Esophagus muscularis mucosa (tissue), 4 donors: ENCODE measurements at regions not wholly inside any gene's neighbourhood (a gene's known extent, or its start where the extent isn't known, plus 50 kb on each side); places are given as distances from the start of the nearest gene placed in this dataset.

Experiments used
- DNase-seq: peaks from one replicate; pipeline ENCODE4 v3.0.0-alpha.2; 2017; ENCODE audit errors: extremely low spot score
- H3K27ac ChIP-seq, 4 donors: fragments of 200-600 bp; sonication (generic); replicated peaks in 1 of 4; 1 replicate in 3 of 4; 2 replicates in 1 of 4; pipeline ENCODE4 v1.5.1; 2016 to 2019; ENCODE audit warnings: mild to moderate bottlenecking in 1 of 4
- H3K27me3 ChIP-seq, 4 donors: fragments of 200-600 bp; sonication (generic); one replicate each; pipeline versions ENCODE4 v1.5.1 to v1.6.0; 2016 to 2019
- H3K36me3 ChIP-seq, 4 donors: fragments of 200-600 bp; sonication (generic); one replicate each; pipeline ENCODE4 v1.5.1; 2016 to 2019
- H3K4me1 ChIP-seq, 4 donors: fragments of 200-600 bp; sonication (generic); one replicate each; pipeline ENCODE4 v1.5.1; 2016 to 2019
- H3K4me3 ChIP-seq, 4 donors: fragments of 200-600 bp; sonication (generic); 1 replicate in 2 of 4; 2 replicates in 2 of 4; pipeline ENCODE4 v1.5.1; 2016 to 2019; ENCODE audit warnings: mild to moderate bottlenecking in 4 of 4, moderate library complexity in 1 of 4
- H3K9me3 ChIP-seq, 4 donors: fragments of 200-600 bp; sonication (generic); 1 replicate in 3 of 4; 2 replicates in 1 of 4; pipeline ENCODE4 v1.5.1; 2016 to 2019
- EP300 ChIP-seq: sonication (generic); formaldehyde crosslinking; IDR thresholded peaks from one replicate; pipeline ENCODE4 v1.6.1; 2017; ENCODE audit warnings: antibody characterized with exemption
- POLR2A ChIP-seq: fragments of 450-650 bp; IDR thresholded peaks from one replicate; pipeline ENCODE4 v1.6.1; 2017; ENCODE audit warnings: antibody characterized with exemption, moderate library complexity, mild to moderate bottlenecking, low read depth
- POLR2AphosphoS5 ChIP-seq, 2 donors: sonication (generic); formaldehyde crosslinking; IDR thresholded peaks; one replicate each; pipeline ENCODE4 v1.6.1; 2017; ENCODE audit warnings: antibody characterized with exemption in 2 of 2
- WGBS: methylation state at CpG from one replicate; pipeline ENCODE4 v1.1.5; 2018; 5-methylcytosine and 5-hydroxymethylcytosine counted together
- intact Hi-C: fragments of 100-400 bp; cut with DNase I; formaldehyde crosslinking; loops from one replicate; pipeline ENCODE4 v1.15.1; 2023
- TF ChIP-seq, protein P1 (sequence below), 3 experiments: fragments of 200-600 bp in 2 of 3; fragments of 450-650 bp in 1 of 3; sonication (generic) in 2 of 3; IDR thresholded peaks; one replicate each; pipeline ENCODE4 v1.5.1; 2017 to 2019; ENCODE audit warnings: antibody characterized with exemption in 3 of 3, mild to moderate bottlenecking in 2 of 3, moderate library complexity in 1 of 3

DNA sequence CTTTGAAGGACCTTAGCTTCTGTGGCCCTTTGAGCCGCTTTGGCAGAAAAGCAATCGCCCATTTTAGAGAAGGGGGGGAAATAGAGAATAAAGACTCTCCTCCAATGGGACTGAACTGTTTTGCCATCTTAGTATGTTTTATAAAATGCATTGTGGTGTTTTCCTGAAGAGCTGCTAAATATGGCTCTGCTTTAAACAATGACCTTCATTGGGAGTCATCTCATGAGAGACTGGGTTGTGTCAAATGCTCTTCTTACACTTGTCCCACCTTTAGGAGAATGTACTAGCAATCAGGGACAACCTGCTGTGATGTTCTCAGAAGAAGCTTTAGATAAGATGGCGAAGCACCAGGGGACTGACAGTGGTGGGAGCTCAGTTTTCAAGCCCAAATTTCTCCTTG, 418.9 kb upstream of the POU3F3 start:
- H3K9me3 ChIP-seq = no peaks in the 10 kb centered on the region
- WGBS = 85% methylated on average over 3 of the region's 3 CpGs
- peaks cover 0 to 6% (median 0%) of the 10 kb centered on the region in 4 donors for H3K4me1 ChIP-seq
- no peaks in the 10 kb centered on the region for H3K36me3 ChIP-seq
- intact Hi-C loops = no loop called here
- H3K27ac ChIP-seq = no peak overlapping the region
- H3K4me3 ChIP-seq = no peak overlapping the region
- H3K27me3 ChIP-seq = peaks cover 0 to 38% (median 0%) of the 10 kb centered on the region in 4 donors
- TF ChIP-seq, protein P1, sequence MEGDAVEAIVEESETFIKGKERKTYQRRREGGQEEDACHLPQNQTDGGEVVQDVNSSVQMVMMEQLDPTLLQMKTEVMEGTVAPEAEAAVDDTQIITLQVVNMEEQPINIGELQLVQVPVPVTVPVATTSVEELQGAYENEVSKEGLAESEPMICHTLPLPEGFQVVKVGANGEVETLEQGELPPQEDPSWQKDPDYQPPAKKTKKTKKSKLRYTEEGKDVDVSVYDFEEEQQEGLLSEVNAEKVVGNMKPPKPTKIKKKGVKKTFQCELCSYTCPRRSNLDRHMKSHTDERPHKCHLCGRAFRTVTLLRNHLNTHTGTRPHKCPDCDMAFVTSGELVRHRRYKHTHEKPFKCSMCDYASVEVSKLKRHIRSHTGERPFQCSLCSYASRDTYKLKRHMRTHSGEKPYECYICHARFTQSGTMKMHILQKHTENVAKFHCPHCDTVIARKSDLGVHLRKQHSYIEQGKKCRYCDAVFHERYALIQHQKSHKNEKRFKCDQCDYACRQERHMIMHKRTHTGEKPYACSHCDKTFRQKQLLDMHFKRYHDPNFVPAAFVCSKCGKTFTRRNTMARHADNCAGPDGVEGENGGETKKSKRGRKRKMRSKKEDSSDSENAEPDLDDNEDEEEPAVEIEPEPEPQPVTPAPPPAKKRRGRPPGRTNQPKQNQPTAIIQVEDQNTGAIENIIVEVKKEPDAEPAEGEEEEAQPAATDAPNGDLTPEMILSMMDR (IDR thresholded peaks at IDR 0.05) = no peak
- TF ChIP-seq POLR2AphosphoS5 (IDR thresholded peaks at IDR 0.05) (no peak), POLR2A (no peak), EP300 (no peak)
- no peak for DNase-seq

DNA sequence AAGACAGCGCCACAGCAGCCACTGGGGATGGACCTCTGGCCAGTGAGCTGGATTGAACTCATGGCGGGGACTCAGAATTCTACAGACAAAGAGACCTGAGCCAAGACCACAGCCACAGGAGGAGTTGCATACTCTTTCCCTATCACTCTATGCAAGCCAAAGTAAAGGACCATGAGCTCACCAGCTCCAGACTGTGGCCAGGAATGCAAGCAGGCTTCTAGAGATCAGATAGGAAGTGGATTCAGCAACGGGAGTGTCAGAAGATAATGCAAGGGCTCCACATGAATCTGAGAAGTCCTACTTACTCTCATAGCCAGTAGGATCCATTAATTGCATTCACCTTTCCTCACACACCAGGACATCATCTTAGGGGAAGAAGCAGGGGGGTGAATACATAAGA, 415.4 kb upstream of the POU3F3 start:
- TF ChIP-seq POLR2AphosphoS5 (IDR thresholded peaks at IDR 0.05) (no peak), EP300 (no peak), POLR2A (no peak)
- TF ChIP-seq, protein P1 (IDR thresholded peaks at IDR 0.05) = no peak
- Histone ChIP-seq H3K36me3 (no peaks in the 10 kb centered on the region), H3K27ac (no peak overlapping the region), H3K4me1 (peaks cover 0 to 6% (median 0%) of the 10 kb centered on the region in 4 donors), H3K9me3 (no peaks in the 10 kb centered on the region), H3K27me3 (peaks cover 0 to 20% (median 0%) of the 10 kb centered on the region in 4 donors), H3K4me3 (no peak overlapping the region)
- DNase-seq = no peak
- WGBS = 76% methylated on average over 3 of the region's 3 CpGs
- intact Hi-C loops = no loop called here

DNA sequence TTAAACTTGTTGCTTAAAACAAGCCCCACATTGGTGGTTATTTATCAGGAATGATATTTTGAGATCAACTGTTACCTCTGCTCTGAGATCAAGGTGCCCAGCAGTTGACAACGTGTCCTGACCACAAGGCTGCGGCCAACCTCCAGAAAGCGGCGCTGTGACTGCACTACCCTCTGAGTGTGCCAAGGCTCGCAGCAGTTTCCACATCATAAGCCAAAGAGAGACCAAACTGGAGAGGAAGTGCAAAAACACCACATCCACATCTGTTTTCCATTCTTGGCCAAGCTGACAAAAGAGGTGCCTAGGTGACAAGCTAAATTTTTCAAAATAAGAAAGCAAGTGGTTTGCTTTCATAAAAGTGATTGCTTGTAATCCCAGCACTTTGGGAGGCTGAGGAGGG, 410.8 kb upstream of the POU3F3 start:
- H3K4me3 ChIP-seq = no peak overlapping the region
- TF ChIP-seq EP300 (no peak), POLR2A (no peak), POLR2AphosphoS5 (IDR thresholded peaks at IDR 0.05) (no peak)
- TF ChIP-seq, protein P1 (IDR thresholded peaks at IDR 0.05) = no peak
- intact Hi-C loops = no loop called here
- no peak for DNase-seq
- H3K9me3 ChIP-seq = no peaks in the 10 kb centered on the region
- no peak overlapping the region for H3K27ac ChIP-seq
- H3K27me3 ChIP-seq = no peaks in the 10 kb centered on the region
- H3K4me1 ChIP-seq = no peaks in the 10 kb centered on the region
- 84% methylated on average over 5 of the region's 5 CpGs for WGBS
- no peaks in the 10 kb centered on the region for H3K36me3 ChIP-seq

DNA sequence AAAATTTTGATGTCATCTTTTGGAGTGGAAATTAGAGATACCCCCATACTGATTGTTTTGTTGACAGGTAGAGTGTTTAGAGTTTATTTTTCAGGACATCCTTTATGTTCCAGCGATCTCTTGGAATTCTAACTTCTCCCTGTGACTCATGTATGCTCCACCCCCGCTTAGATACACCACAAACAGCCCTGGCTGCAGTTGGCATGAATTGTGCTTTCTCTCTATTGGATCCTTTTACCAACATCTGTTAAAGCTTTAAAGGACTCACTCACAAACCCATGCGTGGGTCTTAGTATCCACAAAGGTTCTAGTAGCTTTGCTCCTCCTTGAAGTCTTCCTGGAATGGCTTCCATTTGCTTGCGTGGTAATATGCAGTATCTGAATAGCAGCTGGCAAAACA, 409.5 kb upstream of the POU3F3 start:
- H3K27me3 ChIP-seq = no peaks in the 10 kb centered on the region
- WGBS = 84% methylated on average over 4 of the region's 4 CpGs
- no peaks in the 10 kb centered on the region for H3K36me3 ChIP-seq
- H3K4me3 ChIP-seq = no peak overlapping the region
- TF ChIP-seq POLR2A = no peak
- TF ChIP-seq, protein P1 (IDR thresholded peaks at IDR 0.05) = no peak
- no peak for TF ChIP-seq EP300
- TF ChIP-seq POLR2AphosphoS5 (IDR thresholded peaks at IDR 0.05) = no peak
- no peaks in the 10 kb centered on the region for H3K9me3 ChIP-seq
- H3K27ac ChIP-seq = no peak overlapping the region
- intact Hi-C loops = no loop called here
- H3K4me1 ChIP-seq = no peaks in the 10 kb centered on the region
- no peak for DNase-seq

DNA sequence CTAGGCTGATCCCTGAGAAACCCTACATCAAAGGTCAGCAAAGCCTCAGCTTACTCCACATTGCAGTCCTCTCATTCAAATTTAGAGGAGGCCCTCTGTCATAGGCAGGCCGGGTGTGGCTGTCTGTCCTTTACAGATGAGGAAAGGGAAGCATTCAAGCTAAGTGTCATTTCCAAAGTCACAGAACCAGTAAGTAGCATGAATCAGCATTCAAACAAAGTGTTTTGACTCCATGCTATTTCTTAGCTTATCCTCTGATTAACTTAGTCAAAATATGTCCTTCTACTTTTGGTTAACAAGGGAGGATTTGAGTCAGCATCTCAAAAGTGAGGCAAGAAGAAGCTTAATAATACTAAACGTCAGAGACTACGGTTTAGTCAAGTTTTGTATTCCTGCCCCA, 409.0 kb upstream of the POU3F3 start:
- Histone ChIP-seq H3K4me3 (no peak overlapping the region), H3K9me3 (no peaks in the 10 kb centered on the region), H3K4me1 (no peaks in the 10 kb centered on the region), H3K27ac (no peak overlapping the region), H3K36me3 (no peaks in the 10 kb centered on the region), H3K27me3 (no peaks in the 10 kb centered on the region)
- 84% methylated on average over 3 of the region's 3 CpGs for WGBS
- DNase-seq = no peak
- intact Hi-C loops = no loop called here
- TF ChIP-seq POLR2A = no peak
- TF ChIP-seq, protein P1 (IDR thresholded peaks at IDR 0.05) = no peak
- no peak for TF ChIP-seq POLR2AphosphoS5 (IDR thresholded peaks at IDR 0.05)
- no peak for TF ChIP-seq EP300
